ENCODE measurements at regions not wholly inside any gene's neighbourhood (a gene's known extent, or its start where the extent isn't known, plus 50 kb on each side); places are given as distances from the start of the nearest gene placed in this dataset.

GRCh38 chr13:31951215-31951678 lies 80.3 kb upstream of the FRY start:
- Histone ChIP-seq H4K5ac (ENCODE audit: low read depth, low read length) (peak overlapping the region; percentile 32; the same call in 1 of the 2 replicates), H4K20me1 (ENCODE audit: insufficient read depth, low read length) (no peaks in the 10 kb centered on the region), H3K36me3 (ENCODE audit: control insufficient read depth, insufficient read depth, low read length) (no peaks in the 10 kb centered on the region), H3K23ac (ENCODE audit: low read depth, low read length) (peak overlapping the region; percentile 29), H3K4me2 (ENCODE audit: low read depth, low read length) (no peak overlapping the region), H3K9me1 (ENCODE audit: insufficient read depth, low read length) (peaks cover 16% of the 10 kb centered on the region), H3K9ac (ENCODE audit: low read depth, low read length) (no peak overlapping the region), H2BK5ac (ENCODE audit: low read depth, low read length, poor library complexity, severe bottlenecking) (peak overlapping the region; percentile 66), H2AK5ac (ENCODE audit: low read depth, low read length) (peak overlapping the region; percentile 76; the same call in 1 of the 2 replicates), H3K27me3 (ENCODE audit: control insufficient read depth, insufficient read depth, low read length) (no peaks in the 10 kb centered on the region), H3K18ac (ENCODE audit: low read depth, low read length) (peak overlapping the region; percentile 69; the same call in 1 of the 2 replicates), H4K91ac (ENCODE audit: insufficient read depth, low read depth, low read length) (0 out of 2 replicates have a peak overlapping the region, but pooled peaks have one; percentile 24), H3K9me3 (ENCODE audit: control insufficient read depth, insufficient read depth, low read length) (no peaks in the 10 kb centered on the region), H4K8ac (ENCODE audit: low read depth in 2 of 2, low read length in 2 of 2) (peak overlapping the region in 1 of 2 experiments; percentile 59; a peak in 2 of 4 replicates), H2AK9ac (replicated peaks; ENCODE audit: low read depth, low read length, poor library complexity) (peak overlapping the region; percentile 81), H3K4me3 (ENCODE audit: insufficient read depth, low read depth, low read length) (no peak overlapping the region), H2AFZ (replicated peaks; ENCODE audit: low read length, poor library complexity) (peak overlapping the region; percentile 67), H2BK120ac (ENCODE audit: low read depth, low read length) (peak overlapping the region; percentile 51), H2BK20ac (ENCODE audit: low read depth, low read length) (0 out of 2 replicates have a peak overlapping the region, but pooled peaks have one; percentile 46), H3K4ac (ENCODE audit: low read depth, low read length) (peak overlapping the region; percentile 41), H2BK15ac (ENCODE audit: low read depth, low read length) (peak overlapping the region; percentile 42; the same call in 1 of the 3 replicates), H3K56ac (ENCODE audit: extremely low read depth, insufficient read depth, low read length) (no peak overlapping the region), H3K4me1 (ENCODE audit: control insufficient read depth, insufficient read depth, low read length) (peaks cover 17% of the 10 kb centered on the region), H3K79me1 (ENCODE audit: low read depth in 1 of 2, low read length in 2 of 2) (no peaks in the 10 kb centered on the region), H3K14ac (replicated peaks; ENCODE audit: low read depth, low read length) (no peak overlapping the region; the same call in 1 of the 2 replicates), H3K27ac (ENCODE audit: insufficient read depth, low read length) (no peak overlapping the region)
- dilution Hi-C loops (cut with HindIII; ENCODE audit: low sequenced_read_pairs, unreplicated experiment), result no loop called here
- DNase-seq (peak; percentile 70), ATAC-seq (ENCODE audit: low read depth) (no peak)
- ChIA-PET POLR2A (ENCODE audit: unreplicated experiment) (no interaction called here), CTCF (no interaction called here)
- in situ Hi-C loops (cut with MboI; ENCODE audit: low sequenced_read_pairs), result no loop called here
- intact Hi-C loops (cut with micrococcal nuclease), result no loop called here
- BruUV-seq (replicated peaks), result no TSS peak
- no peak for TF ChIP-seq RCOR1 (IDR thresholded peaks at IDR 0.05; ENCODE audit: insufficient replicate concordance, low read length)
- TF ChIP-seq POLR2A (IDR thresholded peaks at IDR 0.05; ENCODE audit: low read depth, low read length), result no peak
- no peak for TF ChIP-seq MXI1 (IDR thresholded peaks at IDR 0.05; ENCODE audit: borderline replicate concordance, low read depth, low read length)
- no peak for TF ChIP-seq CEBPB (IDR thresholded peaks at IDR 0.05; ENCODE audit: low read depth, low read length)
- no peak for TF ChIP-seq BHLHE40 (IDR thresholded peaks at IDR 0.05; ENCODE audit: low read depth, low read length)
- no peak for TF ChIP-seq ELK1 (IDR thresholded peaks at IDR 0.05; ENCODE audit: borderline replicate concordance, low read depth, low read length)
- no CpG with 5 or more reads among the region's 3 CpGs for WGBS, 2 experiments (ENCODE audit: extremely low coverage in 2 of 2, insufficient read length in 1 of 2)
